Hindlimb muscle (tissue), 1 donor: ENCODE measurements at regions not wholly inside any gene's neighbourhood (a gene's known extent, or its start where the extent isn't known, plus 50 kb on each side); places are given as distances from the start of the nearest gene placed in this dataset.
"Not testable (repeated sequence)": the region's sequence is repeated elsewhere in the genome, so short reads cannot be mapped to it uniquely, and the experiment has no call there.

Experiments used
- DNase-seq: peaks from one replicate; pipeline ENCODE4 v3.0.0-alpha.2; 2013

DNA sequence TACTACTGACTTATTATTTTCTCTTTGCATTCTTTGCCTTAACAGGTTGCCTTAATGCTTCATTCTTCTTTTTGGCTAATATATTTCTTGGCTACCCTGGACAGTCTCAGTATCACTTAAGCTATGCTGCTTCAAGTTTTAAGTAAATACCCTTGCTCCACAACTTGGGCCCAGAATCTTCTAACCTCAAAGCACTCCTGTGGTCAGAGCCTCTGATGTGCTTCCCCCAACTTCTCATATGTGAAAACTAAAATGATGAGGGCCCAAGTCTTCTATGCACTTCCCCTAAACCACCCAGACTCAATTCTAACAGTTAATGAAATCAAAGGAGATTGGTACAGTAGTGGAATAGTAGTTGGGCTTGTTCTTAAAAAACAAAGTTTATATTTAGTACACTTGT, 314.1 kb downstream of the PLPP3 start:
- DNase-seq: no peak

DNA sequence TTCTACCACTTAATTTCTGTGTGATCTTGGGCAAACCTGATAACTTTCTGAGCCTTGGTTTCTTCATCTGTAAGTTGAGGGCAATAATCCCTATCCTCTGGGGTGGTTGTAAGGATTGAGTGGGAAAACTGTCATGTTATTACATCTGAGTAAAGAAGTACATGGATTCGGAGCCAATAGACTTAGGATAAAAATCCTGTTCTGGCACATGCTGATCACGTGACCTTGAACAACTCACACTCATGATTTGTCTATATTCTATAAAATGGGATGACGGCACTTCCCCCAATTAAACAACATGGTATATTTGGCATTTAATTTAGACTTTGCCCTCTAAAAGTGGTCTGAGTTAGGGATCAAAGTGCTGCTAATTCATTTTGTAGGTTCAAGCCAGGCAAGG, 315.5 kb downstream of the PLPP3 start:
- no peak for DNase-seq

DNA sequence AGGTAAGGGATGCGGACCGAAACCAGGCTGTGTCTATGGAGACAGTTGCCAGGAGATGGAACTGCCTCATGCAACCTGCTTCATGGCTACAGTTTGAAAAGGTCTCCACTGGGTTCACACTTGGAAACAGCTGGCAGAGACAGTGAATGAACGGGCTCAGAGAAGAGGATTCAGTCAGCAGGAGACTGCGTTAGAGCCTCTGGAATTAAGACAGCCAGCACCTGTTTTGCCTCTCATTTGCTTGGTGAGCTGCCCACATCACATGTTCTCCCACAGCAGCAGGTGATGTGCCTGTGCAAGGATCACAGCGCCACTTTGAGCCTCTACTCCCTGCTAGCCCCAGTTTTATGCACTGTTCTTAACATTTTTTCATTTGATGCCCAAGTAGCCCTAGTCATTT, 321.0 kb downstream of the PLPP3 start:
- no peak for DNase-seq

DNA sequence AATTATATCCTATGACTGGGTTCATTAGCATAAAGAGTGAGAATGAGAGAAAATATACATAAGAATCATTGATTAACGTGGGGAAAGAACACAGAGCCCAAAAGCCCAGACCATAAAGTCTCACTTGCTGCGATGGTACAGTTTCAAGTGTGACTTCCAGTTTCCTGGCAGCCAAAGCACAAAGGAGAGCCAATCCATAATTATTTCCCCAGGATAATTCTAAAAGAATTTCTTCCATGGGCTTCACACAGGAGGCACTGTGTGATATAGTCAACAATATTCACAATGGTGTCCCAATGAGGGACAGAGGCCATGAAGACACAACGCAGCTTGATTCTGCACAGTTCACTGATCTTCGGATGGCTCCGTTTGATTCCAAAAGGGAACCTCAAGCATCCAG, 321.6 kb downstream of the PLPP3 start:
- no peak for DNase-seq

DNA sequence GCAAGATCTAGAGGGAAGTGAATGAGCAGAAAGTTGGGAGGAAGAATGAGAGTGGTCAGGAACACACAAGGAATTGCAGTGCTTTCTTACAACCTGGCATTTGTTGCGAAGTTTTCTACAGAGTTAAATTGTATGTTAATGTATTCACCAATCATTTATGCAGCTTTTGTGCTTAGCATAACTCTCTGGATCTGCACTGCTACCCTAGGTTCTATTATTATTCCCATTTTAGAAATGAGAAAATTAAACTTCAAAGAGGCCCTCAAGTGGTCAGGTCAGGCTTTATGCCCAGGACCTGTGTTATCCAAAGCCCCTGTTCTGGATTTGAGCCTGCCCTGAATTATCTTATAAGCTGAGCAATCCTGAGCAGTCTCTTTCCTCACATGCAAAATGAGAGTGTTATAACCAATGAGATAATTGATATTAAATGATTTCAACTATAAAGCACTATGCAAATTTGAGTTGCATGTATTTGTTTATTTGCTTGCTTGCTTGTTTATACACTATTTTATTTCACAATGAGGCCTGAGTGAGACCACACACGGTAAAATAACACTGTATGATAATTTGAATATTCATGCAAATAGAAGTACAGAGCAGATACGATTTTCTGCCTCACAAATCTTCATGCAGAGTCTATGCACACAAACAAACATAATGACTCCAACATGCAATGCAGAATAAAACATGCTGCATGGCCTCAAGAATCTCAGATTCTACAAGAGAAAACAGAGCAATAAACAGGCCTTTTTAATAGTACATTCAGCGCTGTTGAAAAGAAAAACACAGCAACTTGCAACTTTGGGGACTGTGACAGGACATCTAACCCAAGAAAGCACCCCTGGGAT, 323.0 kb downstream of the PLPP3 start:
- DNase-seq: no peak

DNA sequence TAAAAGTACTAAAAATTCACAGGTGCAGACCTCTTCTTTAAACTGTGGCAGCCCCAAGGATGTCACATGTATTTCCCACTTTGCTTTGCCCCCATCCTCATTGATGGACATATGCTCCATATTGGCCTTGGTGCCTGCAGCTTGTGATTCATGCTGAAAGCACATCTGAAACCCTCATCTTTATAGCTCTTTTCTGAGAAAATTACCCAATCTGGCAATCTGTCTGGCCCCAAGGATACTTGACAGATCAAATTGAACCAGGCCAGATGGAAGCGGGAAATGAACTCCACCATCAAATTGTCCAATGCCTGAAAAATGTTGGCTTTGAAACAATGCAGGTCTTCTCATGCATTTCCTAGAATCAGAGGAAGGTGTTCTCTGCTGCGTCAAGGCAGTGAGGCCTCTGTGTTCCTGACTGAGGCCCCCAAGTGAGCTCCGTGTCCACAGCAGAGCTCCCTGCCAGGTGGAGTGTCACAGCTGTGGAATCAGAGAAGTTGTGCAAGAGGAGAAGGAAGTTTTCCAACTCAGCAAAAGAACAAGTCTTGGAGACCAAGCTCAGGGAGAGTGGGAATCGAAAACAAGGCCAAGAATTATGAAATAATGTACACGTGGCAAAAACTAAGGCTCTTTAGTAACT, 323.7 kb downstream of the PLPP3 start:
- peak; percentile 91 for DNase-seq

DNA sequence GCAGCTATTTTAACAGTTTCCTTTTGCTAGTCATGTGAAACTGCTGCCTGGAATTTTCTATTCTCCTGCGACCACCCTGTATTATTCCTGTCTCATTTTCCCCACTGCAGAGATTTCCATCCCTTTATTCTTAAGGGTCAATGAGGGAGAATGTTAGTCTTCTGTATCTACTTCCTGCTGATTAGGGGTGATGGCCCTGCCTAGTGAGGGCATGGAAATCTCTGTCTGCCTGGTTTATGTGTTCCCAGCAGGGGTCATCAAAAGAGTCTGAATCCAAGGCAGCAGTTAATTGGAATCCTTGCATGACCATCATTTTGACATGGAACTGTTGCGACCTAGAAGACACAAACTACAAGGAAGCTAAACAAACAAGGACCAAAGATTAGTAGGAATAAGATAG, 325.2 kb downstream of the PLPP3 start:
- DNase-seq: no peak

DNA sequence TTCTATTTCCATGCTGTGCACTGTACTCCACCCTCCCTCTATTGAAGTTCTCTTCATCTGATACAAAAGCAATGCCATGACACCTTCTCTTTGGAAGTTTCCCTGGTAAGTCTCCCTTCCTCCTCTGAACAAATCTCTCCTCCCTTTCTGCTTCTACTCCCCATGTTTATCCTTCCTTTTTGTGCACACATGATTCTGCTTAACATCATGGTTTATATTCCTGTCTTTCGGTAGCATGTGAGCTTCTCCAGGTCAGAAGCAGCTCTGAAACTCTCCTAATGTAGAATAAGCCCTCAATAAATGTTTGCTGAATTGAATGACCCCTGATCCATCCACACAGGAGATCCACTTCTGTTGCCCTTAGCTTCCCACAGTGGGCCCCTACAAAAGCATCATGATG, 328.6 kb downstream of the PLPP3 start:
- DNase-seq: no peak

DNA sequence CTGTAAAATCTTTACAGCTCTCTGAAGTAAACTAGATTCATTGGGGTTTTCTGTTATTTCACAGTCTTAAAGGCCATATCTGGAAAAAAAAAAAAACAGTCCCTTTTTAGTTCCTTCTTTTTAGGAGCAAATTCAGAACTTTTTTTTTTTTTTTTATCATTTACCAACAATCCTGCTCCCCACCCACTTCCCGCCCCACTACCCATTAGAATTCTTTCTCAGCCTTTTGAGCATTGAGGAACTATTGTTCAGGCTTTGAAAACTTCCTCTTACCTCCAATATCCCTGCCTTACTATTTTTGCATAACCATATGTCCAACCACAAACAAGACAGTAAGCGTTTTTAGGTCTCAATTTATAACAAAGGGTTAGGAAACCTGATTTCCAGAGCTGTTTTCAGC, 330.1 kb downstream of the PLPP3 start:
- DNase-seq: no peak

DNA sequence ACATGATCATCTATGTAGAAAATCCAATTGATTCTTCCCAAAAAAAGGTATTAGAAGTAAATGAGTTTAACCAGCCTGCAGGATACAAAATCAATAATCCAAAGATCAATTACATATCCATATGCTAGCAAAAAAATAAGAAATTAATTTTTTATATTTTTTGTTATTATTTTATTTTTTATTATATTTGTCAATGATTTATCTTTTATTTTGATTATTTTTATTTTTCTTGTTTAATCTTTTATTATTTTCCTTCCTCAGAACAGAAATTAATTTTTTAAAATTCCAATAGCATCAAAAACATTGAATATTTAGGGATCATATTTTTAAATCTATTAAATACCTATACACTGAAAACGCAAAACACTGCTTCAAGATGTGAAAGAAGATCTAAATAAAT, 331.2 kb downstream of the PLPP3 start:
- DNase-seq: no peak

DNA sequence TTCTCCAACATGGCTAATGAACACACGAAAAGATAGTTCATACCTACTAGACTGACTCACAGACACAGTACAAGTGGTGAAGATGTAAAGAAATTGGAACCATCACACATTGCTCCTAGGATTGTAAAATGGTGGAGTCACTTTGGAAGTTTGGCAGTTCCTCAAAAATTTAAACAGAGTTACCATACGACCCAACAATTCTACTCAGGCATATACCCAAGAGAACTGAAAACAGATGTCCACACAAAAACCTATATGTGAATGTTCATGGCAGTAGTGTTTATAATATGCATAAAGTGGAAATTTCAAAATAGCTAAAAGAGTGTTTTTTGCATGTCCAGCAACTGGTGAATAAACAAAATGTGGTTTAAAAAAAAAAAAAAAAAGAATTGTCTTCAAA, 332.6 kb downstream of the PLPP3 start:
- not testable (repeated sequence) for DNase-seq

DNA sequence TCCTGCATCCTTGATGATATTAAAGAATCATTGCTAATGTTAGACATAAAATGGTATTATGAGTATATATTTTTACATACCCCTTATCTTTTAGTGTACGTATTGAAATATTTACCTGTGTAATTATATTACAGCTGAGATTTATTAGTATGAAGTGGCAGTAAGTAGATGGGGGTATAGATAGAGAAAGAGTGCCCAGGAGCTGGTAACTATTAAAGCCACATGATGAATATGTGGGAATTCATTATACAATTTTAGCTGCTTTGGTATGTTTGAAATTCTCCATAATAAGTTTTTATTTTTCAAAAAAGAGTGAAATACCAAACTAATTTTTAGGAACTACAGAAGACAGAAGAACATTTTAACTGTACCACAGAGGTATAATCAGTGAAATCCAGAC, 339.0 kb downstream of the PLPP3 start:
- no peak for DNase-seq

DNA sequence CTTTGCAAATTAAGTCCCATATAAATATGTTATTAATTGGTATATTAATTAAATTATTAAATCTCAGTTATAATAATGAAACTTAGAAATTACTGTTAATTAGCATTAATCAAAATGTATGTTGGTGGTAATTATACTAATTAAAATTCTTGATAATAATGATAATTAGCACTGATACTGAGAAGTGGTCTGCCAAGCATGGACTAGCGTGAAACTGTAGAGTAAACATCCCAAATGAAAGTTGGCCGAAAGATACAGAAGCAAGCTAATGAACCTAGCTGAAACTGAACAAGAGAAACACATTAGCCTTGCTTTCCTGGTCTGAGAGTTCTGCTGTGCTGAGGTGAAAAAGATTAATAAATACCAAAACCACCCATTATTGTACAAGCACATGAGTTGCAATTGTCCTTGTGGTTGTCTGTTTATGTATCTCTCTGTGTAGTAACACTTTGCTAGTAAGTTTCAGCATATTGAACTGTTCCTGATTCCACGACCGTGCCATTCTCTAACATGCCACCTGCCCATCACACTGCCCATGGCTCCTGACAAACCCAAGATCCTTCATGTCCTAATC, 341.8 kb downstream of the PLPP3 start:
- no peak for DNase-seq

DNA sequence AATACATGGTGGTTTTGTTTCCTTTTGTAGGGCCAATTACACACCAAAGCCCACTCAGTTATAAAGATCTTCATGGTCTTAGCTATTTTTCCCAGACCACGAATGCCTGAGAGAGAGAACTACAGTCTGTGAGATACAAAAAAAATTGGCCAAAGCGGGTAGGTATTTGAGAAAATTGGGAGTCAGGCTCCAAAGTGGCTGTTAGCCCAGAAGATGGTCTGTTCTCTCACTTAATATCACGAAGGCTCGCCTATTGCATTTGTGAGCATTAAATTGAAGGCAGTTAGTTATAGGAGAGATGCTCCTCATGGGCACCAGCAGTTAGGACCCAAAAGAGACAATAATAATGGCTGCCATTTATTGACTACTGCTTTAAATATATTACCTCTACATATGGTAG, 342.7 kb downstream of the PLPP3 start:
- peak; percentile 51 for DNase-seq

DNA sequence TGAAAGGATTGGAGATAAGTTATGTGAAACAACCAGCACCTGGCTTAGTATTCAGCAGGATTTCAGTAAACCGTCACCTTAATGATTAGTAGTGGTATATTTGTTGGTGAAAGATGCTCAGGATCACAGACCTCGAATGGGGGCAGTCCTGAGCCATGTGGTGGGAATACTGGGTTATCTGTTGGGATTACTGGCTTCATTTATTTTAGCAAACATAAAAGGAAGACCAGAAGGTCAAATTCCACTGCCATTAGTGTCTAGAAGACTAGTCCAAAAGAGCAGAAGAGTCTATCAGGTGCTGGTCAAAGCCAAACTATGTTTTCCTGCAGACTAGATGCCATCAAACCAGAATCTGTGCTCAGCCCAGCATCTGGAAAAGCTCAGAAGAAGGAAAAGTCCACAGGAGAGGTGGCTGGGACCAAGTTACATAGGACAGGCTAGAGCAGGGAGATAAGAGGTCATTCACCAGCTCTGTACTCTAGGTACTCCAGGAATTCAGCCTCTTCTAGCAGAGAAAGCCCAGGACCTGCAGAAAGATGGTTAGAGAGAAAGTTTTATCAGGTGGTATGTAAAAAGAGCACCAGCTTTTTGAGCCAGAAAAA, 343.4 kb downstream of the PLPP3 start:
- no peak for DNase-seq

DNA sequence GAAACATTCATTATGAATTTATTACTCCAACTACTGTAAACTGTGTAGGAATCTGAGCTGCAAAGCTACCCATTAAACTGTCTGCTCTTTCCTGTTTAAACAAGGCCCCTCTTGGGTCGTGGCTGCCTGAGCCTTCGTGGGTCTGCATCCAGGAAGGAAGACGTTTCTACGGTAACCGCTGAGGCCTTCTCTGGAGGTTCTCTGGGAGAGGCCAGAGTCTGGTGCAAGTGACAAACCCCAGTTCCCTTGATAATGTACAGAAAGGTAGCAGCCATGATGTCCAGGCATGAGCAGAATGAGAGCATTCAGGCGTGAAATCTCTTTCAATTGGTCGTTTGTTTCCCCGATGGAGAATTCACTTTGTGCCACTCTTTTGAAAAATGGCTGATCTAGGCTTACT, 350.2 kb downstream of the PLPP3 start:
- DNase-seq: no peak

DNA sequence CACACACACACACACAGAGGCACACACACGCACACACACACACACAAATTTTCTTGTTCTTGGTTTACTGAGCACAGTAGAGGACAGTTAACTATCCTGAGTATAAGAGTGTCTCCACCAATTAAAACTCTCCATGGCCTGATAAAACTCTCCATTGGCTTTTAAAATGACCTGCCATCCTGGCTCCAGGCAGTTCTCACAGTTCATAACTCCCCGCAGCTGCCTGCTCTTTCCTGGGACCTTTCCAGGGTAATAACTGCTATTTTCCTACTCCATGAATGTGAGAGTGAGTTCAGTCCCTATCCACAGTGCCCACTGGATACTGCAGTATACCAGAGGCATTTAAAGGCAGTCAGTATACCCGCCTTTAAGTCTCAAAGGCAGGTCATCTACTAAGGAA, 351.5 kb downstream of the PLPP3 start:
- DNase-seq: peak; percentile 50

DNA sequence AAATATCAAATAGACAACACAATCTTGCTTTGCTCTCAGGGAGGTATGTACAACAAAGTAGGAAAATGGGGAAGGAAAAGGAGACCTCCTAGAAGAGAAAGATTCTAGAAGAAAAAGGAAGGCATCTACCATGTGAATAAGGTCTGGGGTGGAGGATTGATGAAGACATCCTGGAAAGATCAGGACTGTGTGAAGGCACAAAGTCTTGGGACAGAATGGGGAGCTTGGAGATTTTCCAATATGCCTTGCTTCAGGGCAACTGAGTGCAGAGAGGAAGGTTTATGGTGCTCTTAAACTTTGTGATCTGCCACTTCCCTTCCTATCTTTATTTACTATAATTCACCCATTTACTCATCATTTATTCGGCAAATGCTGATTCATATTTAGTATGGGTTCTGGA, 352.0 kb downstream of the PLPP3 start:
- DNase-seq: no peak

DNA sequence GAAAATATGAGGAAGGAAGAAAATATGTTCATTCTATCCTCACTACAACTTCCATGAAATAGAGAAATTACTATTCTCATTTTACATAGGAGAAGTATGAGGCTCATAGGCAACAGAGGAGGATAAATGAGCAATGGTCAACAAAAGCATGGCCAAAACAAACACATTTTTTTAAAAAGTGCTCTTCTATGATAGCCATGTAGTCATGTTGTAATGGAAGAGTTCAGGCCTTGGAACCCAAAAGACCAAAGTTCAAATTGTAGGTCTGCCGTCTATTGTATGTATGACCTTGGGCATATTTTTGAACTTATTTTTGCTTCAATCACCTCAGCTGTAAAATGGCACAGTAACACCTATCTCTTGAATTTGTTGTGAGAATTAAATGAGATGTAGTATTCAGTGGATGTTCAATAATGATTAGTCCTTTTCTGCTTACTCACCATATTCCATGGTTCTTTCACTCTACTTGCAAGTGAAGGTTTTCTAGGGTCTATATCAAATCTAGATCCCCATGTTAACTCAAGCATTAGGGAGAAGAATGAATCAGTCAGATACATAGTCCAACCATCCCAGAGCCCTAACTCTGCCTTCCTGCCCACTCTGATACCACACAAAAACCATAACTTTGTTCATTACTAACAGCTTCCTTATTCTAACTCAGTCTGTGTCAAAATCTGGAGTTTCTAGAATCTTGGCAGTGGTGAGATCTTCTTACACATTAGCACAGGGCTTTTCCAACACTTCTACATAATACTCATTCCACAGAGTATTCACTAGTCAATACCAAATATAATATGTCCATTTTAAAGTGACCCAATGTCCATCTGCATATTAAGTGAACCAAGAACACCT, 353.2 kb downstream of the PLPP3 start:
- no peak for DNase-seq

DNA sequence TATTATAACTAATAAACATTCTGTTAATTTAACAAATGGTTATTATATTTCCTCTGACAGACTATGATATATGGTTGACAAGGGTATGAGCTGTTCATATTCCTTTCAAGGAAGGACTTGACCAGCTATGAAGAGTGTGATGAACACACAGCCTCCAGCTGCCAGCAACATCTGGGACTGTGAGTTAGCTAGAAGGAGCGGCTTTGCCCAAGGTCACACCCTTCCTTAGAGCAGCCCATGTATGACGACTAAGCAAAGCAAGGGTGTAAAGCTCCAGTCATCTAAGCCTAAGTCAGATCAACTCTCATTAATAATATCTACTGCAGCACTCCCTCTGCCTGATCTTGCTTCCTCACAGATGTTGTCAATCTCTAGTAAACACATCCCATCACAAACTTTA, 355.4 kb downstream of the PLPP3 start:
- no peak for DNase-seq

DNA sequence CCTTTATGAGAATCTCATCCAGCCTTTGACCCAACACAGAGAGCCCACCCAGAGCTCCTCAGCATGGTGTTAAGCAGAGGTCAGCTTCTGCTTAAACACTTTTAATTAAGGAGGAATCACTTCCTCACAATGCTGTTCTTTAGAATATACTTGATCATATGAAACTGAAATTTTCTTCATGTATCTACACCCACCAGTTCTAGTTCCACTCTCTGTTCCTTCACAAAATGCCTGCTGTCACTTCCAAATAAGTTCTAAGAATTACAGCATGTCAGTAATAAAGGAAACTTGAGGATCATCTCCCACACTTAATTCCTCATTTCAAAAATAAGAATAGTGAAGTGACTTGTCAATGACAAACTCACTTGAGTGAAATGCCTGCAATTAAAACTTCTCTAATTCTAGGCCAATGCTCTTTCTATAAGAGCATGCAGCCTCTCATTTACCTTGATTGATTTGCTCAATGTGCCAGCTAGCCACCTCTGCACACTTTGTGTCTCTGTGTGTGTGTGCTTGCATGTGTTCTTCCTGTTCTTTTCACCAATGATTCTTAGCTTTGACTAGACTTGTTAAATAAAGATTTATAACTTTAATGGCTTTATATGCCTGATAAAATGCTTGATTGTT, 356.3 kb downstream of the PLPP3 start:
- DNase-seq: no peak

DNA sequence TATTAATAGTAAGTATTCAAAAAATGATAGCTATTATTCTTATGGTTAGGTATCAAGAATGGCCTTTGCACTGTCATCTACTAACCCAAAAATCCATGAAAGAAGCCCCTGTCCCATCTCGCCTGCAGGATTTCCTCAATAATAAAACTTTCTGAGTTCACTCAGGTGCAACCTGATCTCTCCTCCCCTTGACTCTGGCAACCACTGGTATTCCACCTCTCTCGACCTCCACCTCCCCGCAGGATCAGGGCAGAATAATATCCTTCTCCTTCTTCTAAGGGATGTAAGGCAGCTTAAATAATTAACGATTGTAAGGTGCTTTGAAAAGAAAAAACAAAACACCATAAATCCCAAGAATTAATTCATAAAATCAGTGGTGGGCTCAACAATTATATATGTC, 359.3 kb downstream of the PLPP3 start:
- no peak for DNase-seq
